ENCODE measurements at regions not wholly inside any gene's neighbourhood (a gene's known extent, or its start where the extent isn't known, plus 50 kb on each side); places are given as distances from the start of the nearest gene placed in this dataset.

- TF ChIP-seq ZBTB11 (tag by site-specific recombination; conservative IDR thresholded peaks at IDR 0.05; ENCODE audit: low read depth) = no peak
- no peak for TF ChIP-seq ZNF221 (tag by site-specific recombination; IDR thresholded peaks at IDR 0.05; ENCODE audit: borderline replicate concordance)
- no peak for TF ChIP-seq ZNF510 (tag by site-specific recombination; IDR thresholded peaks at IDR 0.05; ENCODE audit: insufficient replicate concordance)
- no peak for TF ChIP-seq ZNF133 (tag by site-specific recombination; IDR thresholded peaks at IDR 0.05)
- TF ChIP-seq ZNF654 (tag by site-specific recombination; IDR thresholded peaks at IDR 0.05; ENCODE audit: low read depth) = no peak
Observed at GRCh38 chrX:141989134-141989533, 85.4 kb downstream of the MAGEC1 start (continued).

GRCh38 chrX:141982296-141982695, 78.6 kb downstream of the MAGEC1 start:
- ChIA-PET POLR2A (no interaction called here), CTCF (no interaction called here)
- TF ChIP-seq KLF9 (tag by site-specific recombination; IDR thresholded peaks at IDR 0.05; ENCODE audit: low read depth) = no peak
- TF ChIP-seq REST (tag by site-specific recombination; IDR thresholded peaks at IDR 0.05) = no peak
- no peak for TF ChIP-seq ZNF518A (tag by site-specific recombination; conservative IDR thresholded peaks at IDR 0.05; ENCODE audit: low read depth)
- no peak for TF ChIP-seq PRDM4 (tag by site-specific recombination; IDR thresholded peaks at IDR 0.05)
- TF ChIP-seq INSM2 (tag by site-specific recombination; IDR thresholded peaks at IDR 0.05) = no peak
- no peak for TF ChIP-seq ZBTB1 (tag by site-specific recombination; IDR thresholded peaks at IDR 0.05)
- TF ChIP-seq ZNF223 (tag by site-specific recombination; IDR thresholded peaks at IDR 0.05) = no peak
- TF ChIP-seq ZSCAN16 (tag by site-specific recombination; IDR thresholded peaks at IDR 0.05) = no peak
- no peak for TF ChIP-seq RBAK (tag by site-specific recombination; IDR thresholded peaks at IDR 0.05)
- Histone ChIP-seq H3K4me3 (ENCODE audit: low read depth, low read length) (no peak overlapping the region), H3K9me3 (ENCODE audit: control insufficient read depth, insufficient read depth, low read depth, low read length) (no peaks in the 10 kb centered on the region), H3K4me1 (ENCODE audit: control insufficient read depth, insufficient read depth, low read length) (no peaks in the 10 kb centered on the region), H3K36me3 (ENCODE audit: control insufficient read depth in 2 of 2, insufficient read depth in 1 of 2, low read length in 2 of 2) (no peaks in the 10 kb centered on the region), H3K27ac (ENCODE audit: extremely low read depth, low read depth, low read length) (no peak overlapping the region)

All from HEK293 (cell line).